Upper lobe of left lung (tissue), 4 donors: ENCODE measurements at regions not wholly inside any gene's neighbourhood (a gene's known extent, or its start where the extent isn't known, plus 50 kb on each side); places are given as distances from the start of the nearest gene placed in this dataset.

Experiments used
- EP300 ChIP-seq, 4 donors: sonication (generic); formaldehyde crosslinking; IDR thresholded peaks; one replicate each; pipeline ENCODE4 v1.5.1; 2017; ENCODE audit warnings: antibody characterized with exemption in 4 of 4, control low read depth in 2 of 4
- POLR2A ChIP-seq, 4 donors: fragments of 450-650 bp; IDR thresholded peaks; one replicate each; pipeline ENCODE4 v1.5.1; 2016 to 2017; ENCODE audit warnings: antibody characterized with exemption in 4 of 4, mild to moderate bottlenecking in 2 of 4
- POLR2AphosphoS5 ChIP-seq, 2 donors: sonication (generic); formaldehyde crosslinking; IDR thresholded peaks; one replicate each; pipeline ENCODE4 v1.5.1; 2017; ENCODE audit warnings: antibody characterized with exemption in 2 of 2
- TF ChIP-seq, protein P1 (sequence below), 6 experiments: fragments of 450-650 bp in 4 of 6; fragments of 200-600 bp in 2 of 6; sonication (generic) in 2 of 6; IDR thresholded peaks; one replicate each; pipeline ENCODE4 v1.5.1; 2016 to 2019; ENCODE audit warnings: antibody characterized with exemption in 6 of 6

DNA sequence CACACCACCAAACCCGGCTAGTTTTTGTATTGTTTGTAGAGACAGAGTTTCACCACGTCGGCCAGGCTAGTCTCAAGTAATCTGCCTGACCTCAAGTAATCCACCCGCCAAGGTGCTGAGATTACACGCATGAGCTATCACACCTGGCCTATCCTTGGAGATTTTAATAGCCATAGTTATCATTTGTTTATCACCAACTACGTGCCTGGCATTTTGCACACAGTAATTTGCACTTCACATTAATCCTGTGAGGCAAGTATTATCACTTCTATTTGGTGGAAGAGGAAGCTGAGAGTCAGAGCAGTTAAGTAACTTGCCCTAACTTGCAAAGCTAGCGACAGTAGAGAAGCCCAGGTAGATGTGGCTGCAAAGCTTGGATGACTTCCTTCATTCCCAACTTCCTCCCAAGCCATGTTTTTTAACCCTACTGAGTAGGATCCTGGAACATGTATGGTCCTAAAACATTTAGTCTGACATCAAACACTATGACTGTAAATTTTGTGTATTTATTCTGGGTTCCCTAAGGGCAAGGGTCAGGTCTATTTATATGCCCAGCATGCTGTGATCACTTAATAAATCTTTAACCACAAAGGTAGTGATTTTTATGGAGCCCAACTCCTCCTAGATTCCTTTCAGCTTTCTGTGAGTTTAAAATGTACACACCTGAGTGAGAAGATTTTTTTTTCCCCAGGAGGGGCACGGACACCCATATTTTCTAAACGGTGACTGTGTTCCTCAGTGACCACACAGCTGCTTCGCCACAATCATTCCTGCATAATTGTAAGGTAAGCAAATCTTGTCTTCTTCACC, 100.2 kb upstream of the RAI14 start:
- TF ChIP-seq, protein P1, sequence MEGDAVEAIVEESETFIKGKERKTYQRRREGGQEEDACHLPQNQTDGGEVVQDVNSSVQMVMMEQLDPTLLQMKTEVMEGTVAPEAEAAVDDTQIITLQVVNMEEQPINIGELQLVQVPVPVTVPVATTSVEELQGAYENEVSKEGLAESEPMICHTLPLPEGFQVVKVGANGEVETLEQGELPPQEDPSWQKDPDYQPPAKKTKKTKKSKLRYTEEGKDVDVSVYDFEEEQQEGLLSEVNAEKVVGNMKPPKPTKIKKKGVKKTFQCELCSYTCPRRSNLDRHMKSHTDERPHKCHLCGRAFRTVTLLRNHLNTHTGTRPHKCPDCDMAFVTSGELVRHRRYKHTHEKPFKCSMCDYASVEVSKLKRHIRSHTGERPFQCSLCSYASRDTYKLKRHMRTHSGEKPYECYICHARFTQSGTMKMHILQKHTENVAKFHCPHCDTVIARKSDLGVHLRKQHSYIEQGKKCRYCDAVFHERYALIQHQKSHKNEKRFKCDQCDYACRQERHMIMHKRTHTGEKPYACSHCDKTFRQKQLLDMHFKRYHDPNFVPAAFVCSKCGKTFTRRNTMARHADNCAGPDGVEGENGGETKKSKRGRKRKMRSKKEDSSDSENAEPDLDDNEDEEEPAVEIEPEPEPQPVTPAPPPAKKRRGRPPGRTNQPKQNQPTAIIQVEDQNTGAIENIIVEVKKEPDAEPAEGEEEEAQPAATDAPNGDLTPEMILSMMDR (IDR thresholded peaks at IDR 0.05), result no peak
- TF ChIP-seq POLR2A (IDR thresholded peaks at IDR 0.05) (no peak), EP300 (IDR thresholded peaks at IDR 0.05) (no peak), POLR2AphosphoS5 (IDR thresholded peaks at IDR 0.05) (no peak)
